ENCODE measurements at regions not wholly inside any gene's neighbourhood (a gene's known extent, or its start where the extent isn't known, plus 50 kb on each side); places are given as distances from the start of the nearest gene placed in this dataset.

DNA sequence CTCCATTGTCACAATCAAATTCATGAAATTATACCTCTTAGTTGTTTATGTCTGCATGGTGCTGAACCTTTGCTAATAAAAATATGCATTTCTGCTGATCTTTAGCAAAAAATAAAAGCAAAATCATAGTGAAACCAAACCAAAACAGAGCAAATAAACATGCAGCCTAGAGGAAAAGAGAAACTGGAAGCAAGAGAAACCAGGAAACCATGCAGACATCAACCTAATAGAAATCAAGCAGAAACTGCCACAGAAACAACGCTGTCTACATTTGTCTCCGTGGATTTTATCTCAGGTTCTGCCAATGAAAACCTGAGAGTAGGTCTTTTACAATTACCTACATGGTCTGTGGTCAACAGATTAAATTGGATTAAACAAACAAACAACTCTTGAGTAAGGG, 173.7 kb downstream of the SYT10 start:
- TF ChIP-seq MAFK (IDR thresholded peaks at IDR 0.05; ENCODE audit: partially characterized antibody) (no peak), EP300 (IDR thresholded peaks at IDR 0.05) (no peak), HDAC2 (IDR thresholded peaks at IDR 0.05) (no peak), MAZ (IDR thresholded peaks at IDR 0.05; ENCODE audit: borderline replicate concordance, low read depth, low read length) (no peak), CHD2 (IDR thresholded peaks at IDR 0.05; ENCODE audit: low read length, partially characterized antibody) (no peak), NFE2L2 (conservative IDR thresholded peaks at IDR 0.05; ENCODE audit: low read length) (no peak), ESRRA (IDR thresholded peaks at IDR 0.05; ENCODE audit: borderline replicate concordance, low read length) (no peak)
- TF ChIP-seq, protein P1, sequence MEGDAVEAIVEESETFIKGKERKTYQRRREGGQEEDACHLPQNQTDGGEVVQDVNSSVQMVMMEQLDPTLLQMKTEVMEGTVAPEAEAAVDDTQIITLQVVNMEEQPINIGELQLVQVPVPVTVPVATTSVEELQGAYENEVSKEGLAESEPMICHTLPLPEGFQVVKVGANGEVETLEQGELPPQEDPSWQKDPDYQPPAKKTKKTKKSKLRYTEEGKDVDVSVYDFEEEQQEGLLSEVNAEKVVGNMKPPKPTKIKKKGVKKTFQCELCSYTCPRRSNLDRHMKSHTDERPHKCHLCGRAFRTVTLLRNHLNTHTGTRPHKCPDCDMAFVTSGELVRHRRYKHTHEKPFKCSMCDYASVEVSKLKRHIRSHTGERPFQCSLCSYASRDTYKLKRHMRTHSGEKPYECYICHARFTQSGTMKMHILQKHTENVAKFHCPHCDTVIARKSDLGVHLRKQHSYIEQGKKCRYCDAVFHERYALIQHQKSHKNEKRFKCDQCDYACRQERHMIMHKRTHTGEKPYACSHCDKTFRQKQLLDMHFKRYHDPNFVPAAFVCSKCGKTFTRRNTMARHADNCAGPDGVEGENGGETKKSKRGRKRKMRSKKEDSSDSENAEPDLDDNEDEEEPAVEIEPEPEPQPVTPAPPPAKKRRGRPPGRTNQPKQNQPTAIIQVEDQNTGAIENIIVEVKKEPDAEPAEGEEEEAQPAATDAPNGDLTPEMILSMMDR (IDR thresholded peaks at IDR 0.05) = no peak
- TF ChIP-seq, protein P2, sequence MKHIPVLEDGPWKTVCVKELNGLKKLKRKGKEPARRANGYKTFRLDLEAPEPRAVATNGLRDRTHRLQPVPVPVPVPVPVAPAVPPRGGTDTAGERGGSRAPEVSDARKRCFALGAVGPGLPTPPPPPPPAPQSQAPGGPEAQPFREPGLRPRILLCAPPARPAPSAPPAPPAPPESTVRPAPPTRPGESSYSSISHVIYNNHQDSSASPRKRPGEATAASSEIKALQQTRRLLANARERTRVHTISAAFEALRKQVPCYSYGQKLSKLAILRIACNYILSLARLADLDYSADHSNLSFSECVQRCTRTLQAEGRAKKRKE (CRISPR knock-in tag; IDR thresholded peaks at IDR 0.05; ENCODE audit: low read depth) = no peak
- TF ChIP-seq, protein P3, sequence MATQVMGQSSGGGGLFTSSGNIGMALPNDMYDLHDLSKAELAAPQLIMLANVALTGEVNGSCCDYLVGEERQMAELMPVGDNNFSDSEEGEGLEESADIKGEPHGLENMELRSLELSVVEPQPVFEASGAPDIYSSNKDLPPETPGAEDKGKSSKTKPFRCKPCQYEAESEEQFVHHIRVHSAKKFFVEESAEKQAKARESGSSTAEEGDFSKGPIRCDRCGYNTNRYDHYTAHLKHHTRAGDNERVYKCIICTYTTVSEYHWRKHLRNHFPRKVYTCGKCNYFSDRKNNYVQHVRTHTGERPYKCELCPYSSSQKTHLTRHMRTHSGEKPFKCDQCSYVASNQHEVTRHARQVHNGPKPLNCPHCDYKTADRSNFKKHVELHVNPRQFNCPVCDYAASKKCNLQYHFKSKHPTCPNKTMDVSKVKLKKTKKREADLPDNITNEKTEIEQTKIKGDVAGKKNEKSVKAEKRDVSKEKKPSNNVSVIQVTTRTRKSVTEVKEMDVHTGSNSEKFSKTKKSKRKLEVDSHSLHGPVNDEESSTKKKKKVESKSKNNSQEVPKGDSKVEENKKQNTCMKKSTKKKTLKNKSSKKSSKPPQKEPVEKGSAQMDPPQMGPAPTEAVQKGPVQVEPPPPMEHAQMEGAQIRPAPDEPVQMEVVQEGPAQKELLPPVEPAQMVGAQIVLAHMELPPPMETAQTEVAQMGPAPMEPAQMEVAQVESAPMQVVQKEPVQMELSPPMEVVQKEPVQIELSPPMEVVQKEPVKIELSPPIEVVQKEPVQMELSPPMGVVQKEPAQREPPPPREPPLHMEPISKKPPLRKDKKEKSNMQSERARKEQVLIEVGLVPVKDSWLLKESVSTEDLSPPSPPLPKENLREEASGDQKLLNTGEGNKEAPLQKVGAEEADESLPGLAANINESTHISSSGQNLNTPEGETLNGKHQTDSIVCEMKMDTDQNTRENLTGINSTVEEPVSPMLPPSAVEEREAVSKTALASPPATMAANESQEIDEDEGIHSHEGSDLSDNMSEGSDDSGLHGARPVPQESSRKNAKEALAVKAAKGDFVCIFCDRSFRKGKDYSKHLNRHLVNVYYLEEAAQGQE (IDR thresholded peaks at IDR 0.05) = no peak
